GM19467 (cell line): ENCODE measurements at regions not wholly inside any gene's neighbourhood (a gene's known extent, or its start where the extent isn't known, plus 50 kb on each side); places are given as distances from the start of the nearest gene placed in this dataset.

Source experiments
- ATAC-seq: cut with Tn5 transposase; IDR thresholded peaks from one replicate; pipeline ENCODE4 v1.9.1; 2021; ENCODE audit warnings: mild to moderate bottlenecking, moderate library complexity; ENCODE audit not compliant: unreplicated experiment

GRCh38 chr17:36885153-36885735 lies 52.0 kb upstream of the LHX1 start:
- ATAC-seq, result no peak

- ATAC-seq, result no peak
Measured at GRCh38 chr17:36885771-36886377, 51.4 kb upstream of the LHX1 start.
